M059J (cell line): ENCODE measurements at regions not wholly inside any gene's neighbourhood (a gene's known extent, or its start where the extent isn't known, plus 50 kb on each side); places are given as distances from the start of the nearest gene placed in this dataset.
A peak's percentile ranks its signal among the peaks of the same experiment; 100 is the strongest.

Experiments used
- DNase-seq: peaks from one replicate; pipeline ENCODE4 v3.0.0-alpha.2; 2012; ENCODE audit warnings: low read depth

GRCh38 chr11:30811226-30811755, 225.1 kb upstream of the MPPED2 start:
- DNase-seq, result no peak

- DNase-seq, result no peak
These were observed 224.0 kb upstream of the MPPED2 start for GRCh38 chr11:30810116-30810515.

DNA sequence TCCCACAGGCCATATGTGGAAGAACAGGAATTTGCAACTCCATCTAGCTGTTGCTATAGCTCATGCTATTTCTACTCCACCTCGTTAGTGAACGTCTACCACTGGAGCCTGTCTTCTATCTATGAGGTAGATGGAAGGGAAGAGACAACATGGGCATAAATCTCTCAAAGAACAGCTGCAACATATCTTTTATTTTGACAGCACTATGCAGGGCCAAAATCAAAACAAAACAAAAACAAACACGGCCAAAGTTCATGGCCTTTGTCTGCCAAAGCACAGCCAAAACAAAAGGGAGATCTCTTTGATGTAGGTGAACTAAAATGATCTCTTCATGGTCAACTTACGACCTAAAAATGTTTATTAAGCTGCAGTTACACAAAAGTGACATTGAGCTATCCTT, 215.2 kb upstream of the MPPED2 start:
- no peak for DNase-seq

DNA sequence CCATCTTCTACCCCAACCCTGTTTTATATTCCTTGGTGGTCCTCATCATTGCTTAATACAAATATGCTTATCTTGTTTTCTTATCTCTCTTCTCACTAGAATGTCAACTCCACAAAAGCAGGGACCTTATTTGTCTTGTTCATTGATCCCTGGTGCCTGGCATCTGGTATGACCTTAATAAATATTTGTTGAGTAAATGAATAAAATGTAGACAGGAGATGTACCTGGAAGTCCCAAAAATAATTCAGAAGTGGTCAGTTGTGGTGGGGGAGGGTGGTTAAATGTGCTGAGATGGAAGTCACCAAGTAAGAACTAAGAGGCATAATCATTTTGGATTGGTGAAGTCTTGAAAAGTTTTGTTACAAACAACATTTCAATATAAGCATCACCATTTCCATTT, 214.8 kb upstream of the MPPED2 start:
- DNase-seq, result no peak

DNA sequence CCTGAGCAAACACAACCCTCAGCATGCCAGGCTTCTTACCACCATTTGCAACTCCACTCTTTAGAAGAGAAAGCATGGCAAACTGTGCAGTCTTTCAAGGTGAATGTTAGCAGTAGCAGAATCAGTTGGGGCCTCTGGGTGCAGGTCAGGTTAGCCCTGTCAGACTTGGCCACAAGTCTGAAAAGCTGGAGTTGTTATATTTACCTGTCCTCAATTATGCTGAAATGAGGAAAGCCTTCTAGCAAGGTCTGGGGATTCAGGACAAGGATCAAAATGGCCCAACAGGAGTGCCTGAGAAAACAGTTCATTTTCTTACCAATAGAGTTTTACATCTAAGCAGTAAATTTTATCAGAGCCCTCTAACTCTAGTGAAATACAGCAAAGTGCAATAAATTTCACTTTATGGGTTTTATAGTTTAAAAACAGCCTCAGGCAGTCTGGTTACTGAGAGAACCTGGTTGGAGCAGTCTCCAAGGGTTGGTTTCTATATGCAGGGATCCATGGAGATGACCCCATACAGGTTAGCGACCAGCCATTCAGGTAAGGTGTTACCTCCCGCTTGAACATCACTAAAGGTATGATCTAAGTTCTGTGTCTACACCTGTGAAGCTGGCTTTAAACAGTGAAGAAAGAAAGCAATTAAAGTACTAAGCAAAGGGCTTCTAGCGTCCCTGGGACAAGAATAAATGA, 212.5 kb upstream of the MPPED2 start:
- DNase-seq, result no peak

GRCh38 chr11:30789270-30789669, 203.1 kb upstream of the MPPED2 start:
- DNase-seq, result peak; percentile 58

- DNase-seq, result peak; percentile 15
These were observed 202.7 kb upstream of the MPPED2 start for GRCh38 chr11:30788849-30789248.

- peak; percentile 15 for DNase-seq
These were observed 200.3 kb upstream of the MPPED2 start for GRCh38 chr11:30786256-30787110.

- DNase-seq, result no peak
These were observed 192.4 kb upstream of the MPPED2 start for GRCh38 chr11:30778596-30778995.

DNA sequence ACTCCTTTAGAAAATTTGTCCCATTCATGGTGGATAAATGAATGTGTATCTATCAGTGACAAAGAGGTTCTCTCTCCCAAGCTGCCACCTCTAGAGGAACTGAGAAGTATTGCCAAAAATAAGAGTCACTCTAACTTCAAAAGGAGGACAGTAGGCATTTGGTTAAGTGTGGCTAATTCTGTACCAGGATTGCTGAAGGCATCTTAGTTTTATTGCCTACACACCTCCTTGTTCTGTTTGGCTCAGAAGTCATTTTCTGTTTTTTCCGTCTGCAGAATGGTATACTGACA, 189.0 kb upstream of the MPPED2 start:
- DNase-seq, result no peak

- DNase-seq, result no peak
These were observed 188.5 kb upstream of the MPPED2 start for GRCh38 chr11:30774496-30775232.

- no peak for DNase-seq
These were observed 186.8 kb upstream of the MPPED2 start for GRCh38 chr11:30772908-30773307.

DNA sequence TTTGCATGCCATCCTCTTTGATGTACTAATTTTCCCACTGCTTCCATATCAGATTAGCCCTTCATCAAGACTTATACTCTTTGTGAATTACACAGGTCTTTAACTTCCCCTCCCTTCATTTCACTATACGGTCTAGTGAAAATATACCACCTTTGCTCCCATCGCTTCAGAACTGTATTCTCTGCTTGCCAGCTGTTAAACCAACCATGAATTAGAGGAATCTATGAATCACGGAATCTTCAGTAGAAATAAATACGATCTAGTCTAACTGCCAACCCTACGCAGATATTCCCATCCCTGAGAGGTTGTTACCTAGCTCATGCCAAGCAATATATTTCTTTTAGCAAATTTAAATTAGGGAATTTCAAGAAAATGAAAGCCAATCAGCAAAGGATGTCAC, 177.8 kb upstream of the MPPED2 start:
- no peak for DNase-seq

DNA sequence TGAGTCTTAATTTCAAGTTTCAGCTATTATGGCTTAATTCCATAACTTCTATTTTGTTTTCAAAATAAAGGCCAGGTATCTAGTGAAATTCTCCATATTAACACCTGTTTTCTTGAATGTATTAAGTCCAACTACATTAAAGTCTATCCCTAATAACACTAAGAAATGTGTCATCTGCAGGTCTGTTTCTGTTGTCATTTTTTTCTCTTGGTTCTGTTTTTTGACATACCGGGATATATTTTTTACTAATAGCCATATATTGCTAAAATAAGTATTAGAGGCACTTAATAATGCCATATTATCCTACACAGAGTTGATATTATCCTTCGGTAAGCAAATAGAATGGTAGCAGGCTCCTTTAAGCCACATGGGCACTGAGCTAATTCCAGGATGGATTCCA, 176.0 kb upstream of the MPPED2 start:
- no peak for DNase-seq

DNA sequence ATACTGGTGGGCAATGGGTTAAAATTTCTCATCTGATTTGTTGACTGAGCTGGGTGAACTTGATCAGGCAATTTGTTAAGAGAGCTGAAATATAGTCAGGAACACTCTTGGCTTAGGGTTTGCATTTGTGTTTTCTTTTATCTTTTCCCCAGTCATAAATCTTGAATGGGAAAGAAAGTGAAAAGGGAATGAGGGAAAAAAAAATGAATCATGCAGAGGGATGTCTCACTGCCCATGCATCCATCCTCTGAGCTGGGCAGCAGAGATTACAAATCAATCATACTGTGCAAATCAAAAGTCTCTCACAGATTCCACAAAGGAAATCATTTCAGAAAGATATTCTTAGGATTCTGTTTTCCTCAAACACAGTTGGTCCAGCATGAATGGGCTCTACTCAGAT, 174.2 kb upstream of the MPPED2 start:
- no peak for DNase-seq

DNA sequence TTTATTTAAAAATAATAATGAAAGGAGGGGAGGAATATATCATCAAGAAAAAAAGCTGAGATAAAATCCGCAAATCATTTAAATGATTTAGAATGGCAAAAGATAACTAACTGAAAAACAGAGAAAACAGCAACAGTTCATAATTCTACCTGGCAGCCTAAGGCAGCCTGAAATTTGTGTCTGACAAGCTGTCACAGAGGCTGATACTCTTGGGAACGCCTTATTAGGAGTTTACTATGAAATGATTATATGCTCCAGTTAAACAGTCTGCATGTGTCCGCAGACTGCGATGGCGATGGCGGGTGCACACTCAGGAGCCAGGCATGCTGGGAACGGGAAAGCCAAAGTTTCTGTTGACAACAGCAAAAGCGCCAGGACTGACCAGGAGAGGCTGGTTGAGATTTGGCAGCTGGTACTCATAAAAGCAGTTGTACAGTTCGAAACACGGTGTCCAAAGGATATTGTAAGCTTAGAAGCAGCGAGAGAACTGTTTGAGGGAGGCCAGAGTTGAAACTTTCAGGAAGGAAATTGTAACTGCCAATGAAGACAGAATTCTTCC, 172.9 kb upstream of the MPPED2 start:
- DNase-seq, result no peak

GRCh38 chr11:30758518-30758917, 172.4 kb upstream of the MPPED2 start:
- no peak for DNase-seq

- DNase-seq, result peak; percentile 40
These were observed 171.9 kb upstream of the MPPED2 start for GRCh38 chr11:30758012-30758411.

DNA sequence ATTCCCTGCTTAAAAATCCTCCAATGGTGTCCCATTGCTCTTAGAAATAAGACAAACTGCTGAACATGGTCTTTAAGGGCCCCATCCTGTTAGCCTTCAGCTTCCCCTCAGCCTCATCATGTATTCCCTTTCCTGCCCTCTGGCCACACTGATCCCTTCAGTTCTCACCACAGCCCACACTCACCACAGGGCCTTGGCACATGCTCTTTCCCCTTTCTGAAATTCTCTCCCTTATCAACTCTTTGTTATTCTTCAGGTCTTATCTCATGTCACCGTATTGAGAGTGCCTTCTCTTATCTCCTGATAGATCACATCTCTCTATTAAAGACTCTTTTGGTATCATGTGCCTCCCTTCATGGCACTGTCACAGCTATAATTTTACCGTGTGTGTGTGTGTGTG, 167.8 kb upstream of the MPPED2 start:
- no peak for DNase-seq

DNA sequence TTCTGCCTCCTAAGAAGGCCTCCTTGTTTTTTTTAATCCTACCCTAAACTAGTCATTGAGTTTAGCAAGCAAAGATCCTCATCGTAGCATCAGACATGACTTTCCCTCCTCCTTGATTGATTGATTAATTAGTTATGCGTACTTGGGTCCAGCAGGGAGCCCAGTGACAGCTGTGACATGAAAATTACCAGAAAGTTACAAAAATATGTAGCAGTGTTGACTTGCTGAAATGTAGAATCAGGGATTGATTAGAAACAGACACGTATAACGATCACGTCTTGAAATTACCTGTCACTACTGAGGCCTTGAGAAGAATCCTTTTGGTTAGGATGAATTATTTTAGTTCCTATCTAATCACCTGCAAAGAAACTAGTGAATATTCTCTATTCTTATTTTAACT, 167.4 kb upstream of the MPPED2 start:
- DNase-seq, result no peak

DNA sequence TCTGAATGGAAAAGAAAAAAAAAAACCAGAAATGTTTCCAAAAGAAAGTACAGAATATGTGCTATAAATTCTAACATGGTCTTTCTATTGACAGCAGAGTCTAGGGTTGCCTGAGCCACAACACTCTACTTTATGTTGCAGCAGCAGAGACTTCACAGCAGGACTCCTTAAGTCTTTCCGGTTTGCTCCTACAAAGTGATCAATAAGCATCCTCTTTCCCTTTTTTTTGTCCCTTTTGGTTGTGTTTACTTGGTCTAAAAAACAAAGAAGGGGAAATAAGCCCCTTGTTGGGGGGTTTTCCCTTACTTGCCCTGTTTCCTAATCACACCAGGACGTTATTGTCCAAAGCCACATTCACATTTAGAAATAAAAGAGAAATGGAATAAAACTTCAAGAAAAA, 163.1 kb upstream of the MPPED2 start:
- DNase-seq, result no peak

DNA sequence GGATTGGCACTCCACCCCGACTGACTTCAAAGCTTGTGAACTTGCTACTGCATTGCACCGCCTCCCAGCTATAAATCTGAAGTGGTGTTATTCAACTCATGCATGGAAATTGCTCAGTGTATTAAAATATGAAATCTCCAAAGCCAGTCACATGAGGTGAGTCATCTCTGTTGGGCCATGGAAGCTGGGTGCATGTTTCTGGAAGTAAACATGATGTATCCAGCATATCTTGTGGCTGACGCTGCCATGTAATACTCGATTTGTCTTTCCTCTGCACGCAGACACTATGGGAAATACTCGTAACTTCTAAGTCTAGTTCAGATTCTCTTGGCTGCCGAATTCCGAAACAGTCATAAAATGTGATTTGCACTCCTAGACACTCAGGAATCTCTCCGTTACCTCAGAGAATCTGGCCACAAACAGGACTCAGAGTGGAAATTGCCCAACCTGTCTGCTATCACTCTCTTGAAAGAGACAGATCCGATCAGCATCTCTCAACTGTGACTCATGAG, 154.9 kb upstream of the MPPED2 start:
- peak; percentile 49 for DNase-seq
